DMS114 treated with DMSO at 0.1 percent for 48 hours (cell line): ENCODE measurements at regions not wholly inside any gene's neighbourhood (a gene's known extent, or its start where the extent isn't known, plus 50 kb on each side); places are given as distances from the start of the nearest gene placed in this dataset.

Source experiments
- DNase-seq: peaks from one replicate; lab custom pipeline; 2025; ENCODE audit not compliant: unreplicated experiment; lab: John Stamatoyannopoulos, UW

DNA sequence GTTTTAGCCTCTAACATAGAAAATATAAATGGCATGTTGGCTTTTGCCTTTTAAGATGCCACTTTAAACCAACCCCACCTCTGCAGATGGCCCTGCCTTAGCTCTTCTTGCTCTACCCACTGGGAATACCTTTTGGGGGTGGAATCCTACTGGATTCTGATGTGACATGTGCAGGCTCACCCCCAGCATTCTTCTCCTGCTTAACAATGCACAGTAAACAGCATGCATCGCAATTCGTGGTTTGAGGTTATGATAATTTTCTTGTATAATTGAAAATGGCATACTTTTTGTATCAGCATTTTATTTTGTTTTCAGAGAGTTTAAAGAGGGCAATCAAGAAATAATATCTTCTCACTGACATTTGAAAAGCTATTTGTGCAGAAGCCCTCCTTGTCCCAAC, 167.9 kb downstream of the AREG start:
- no peak for DNase-seq

DNA sequence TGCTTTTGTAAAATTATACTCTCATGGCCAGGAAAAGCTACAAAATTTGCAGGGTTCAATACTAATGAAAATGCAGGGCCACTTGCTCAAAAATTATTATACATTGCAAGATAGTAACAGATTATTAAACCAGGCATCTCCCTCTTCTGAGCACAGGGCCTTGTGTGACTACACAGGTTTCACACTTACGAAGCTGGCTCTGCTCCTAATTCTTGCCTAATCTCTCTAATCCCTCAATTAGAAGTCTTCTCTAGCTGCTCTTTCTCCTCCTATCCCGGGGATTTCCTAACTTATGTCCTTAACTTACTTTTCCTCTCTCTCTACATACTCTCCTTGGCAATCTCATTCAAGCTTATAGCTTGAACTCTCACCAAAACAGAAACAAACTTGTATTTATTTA, 168.3 kb downstream of the AREG start:
- DNase-seq: no peak

DNA sequence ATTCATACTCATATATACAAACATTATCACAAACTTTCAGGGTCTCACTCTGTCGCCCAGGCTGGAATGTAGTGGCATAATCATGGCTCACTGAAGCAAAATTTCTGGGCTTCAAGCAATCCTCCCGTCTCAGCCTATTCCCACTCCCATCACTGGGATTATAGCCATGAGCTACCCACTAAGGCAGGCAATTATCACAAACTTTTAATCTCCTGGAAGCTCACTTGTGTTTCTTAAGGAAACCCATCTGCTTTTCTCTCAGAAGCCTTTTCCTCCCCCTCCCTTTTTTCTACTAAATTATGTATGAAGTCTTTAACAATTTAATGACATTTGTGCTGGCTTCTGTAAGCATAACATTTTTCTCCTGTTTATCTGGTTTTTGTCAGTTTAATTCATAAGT, 170.5 kb downstream of the AREG start:
- no peak for DNase-seq

DNA sequence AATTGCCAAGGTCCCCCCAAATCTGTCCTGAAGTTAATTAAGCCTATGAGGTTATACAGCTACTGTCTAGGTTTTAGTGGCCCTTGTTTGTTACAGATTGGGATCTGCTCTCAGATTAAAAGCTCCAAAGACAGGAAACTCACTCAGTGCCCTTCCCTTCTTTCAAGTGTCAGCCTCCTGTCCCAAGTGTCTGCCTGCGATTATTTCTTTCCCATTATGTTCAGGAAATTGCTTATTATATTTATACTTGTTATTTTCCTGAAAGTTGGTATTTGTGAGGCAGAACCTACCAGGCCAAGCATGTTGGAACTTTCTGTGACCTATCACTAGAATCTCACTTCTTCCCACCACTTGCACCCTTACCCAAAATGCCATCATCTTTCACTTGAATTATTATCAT, 173.2 kb downstream of the AREG start:
- no peak for DNase-seq

- no peak for DNase-seq
These were observed 173.7 kb downstream of the AREG start for GRCh38 chr4:74618659-74619058.

DNA sequence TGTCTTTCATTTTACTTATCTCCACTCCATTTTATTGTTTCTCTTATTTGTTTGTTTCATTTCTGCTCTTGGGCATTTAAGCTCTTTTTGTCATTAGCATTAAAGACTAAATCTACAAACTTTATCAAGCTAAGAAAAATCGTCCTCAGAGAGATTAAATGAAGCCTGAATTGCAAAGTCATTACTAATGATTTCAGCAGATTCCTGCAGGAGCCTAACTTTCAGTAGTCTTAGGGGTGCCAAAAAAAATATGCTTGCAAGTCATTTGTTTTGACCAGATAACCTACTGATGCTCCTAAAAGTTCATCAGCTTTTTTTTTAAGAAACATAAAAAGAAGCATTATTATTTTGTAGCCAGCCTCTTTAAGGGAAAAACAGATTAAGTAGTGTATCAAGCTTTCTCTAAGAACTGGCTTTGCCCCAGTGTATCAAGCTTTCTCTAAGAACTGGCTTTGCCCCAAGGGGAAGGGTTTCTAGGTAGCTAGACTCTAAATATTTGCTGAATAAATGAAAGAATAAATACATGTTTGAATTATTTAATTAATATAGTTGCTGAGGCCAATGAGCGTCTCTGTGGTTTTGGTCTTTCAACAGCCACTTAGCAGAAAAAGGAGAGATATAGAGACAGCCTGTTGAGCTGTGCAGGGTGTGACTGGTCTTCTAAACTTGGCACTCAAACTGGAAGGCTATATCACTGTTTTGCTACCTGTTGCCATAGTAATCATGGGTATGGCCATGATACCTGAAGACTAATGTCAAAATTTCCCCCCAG, 174.2 kb downstream of the BTC start:
- DNase-seq: no peak

- DNase-seq: no peak
These were observed 172.7 kb downstream of the BTC start for GRCh38 chr4:74621616-74622015.

- DNase-seq: no peak
These were observed 171.3 kb downstream of the BTC start for GRCh38 chr4:74623041-74623440.

DNA sequence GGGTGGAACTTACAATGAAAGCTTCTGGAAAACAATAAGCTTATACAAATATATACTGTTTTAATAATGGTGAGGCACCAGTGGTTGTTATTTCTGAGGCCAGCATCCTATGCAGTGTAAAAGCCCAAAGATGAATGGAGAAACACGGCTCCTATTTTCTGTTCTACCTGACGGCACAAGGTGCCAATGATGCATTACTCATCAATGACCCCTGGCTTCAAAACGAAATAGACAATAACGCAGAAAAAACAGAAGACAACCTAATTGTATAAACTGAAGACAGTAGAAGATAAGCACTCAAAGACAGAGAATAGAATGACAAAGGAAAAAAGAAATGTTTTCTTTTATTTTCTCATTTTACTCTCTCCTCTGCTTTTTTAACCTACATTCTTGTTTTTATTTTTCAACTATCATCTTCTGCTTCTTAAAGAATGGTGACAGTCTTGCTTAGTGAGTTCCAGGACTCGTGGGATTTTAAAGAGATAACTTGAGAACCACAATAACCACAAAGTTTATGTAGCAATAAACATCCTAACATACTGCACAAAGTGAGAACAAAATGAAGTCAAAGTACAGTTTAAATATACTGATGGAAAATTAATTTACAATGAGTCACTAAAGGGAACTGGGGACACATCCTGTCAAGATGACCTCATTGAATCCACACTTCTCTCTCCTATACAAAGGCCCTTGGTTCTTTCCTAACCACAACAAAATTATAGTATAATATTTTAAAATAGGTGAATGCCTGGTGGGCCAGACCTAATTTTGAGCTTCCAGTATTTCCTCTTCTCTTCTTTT, 169.8 kb downstream of the BTC start:
- no peak for DNase-seq

- no peak for DNase-seq
These were observed 168.3 kb downstream of the BTC start for GRCh38 chr4:74625981-74626380.

GRCh38 chr4:74627093-74627492, 167.2 kb downstream of the BTC start:
- DNase-seq: no peak

- no peak for DNase-seq
These were observed 166.8 kb downstream of the BTC start for GRCh38 chr4:74627504-74627903.

DNA sequence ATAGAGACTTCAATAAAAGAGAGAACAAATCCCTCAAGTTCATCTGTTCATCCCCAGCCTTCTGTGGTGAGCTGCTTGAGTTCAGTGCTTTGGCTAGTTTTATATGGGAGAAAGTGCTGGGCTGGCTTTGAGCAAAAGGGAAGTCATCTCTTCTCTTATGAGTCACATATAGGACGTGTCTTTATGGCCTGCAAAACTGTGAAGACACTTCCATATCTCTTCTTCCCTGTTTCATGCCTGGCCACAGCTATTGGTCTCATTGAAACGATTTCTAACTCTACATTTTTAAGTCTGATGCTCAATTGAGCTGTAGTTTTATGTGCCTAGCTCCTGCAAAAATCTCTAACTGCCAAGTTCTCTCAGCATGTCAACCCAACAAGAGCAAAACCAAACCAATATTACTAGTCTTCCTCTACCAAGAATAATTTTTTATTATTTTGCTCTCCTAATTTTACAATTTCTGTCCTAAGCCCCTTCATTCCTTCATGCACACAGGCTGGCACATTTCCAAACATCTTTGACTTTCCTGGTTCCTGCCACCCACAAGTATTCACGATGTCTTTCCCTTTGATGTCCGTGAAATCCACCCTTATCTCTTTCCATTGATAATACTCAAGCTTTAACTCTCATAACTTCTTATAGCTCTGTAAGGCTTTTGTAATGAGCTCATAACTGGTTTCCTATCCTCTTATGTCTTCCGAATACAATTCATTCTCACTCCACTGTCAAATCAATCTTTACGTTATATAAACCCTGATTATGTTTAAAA, 165.3 kb downstream of the BTC start:
- DNase-seq: no peak

- DNase-seq: no peak
These were observed 163.8 kb downstream of the BTC start for GRCh38 chr4:74630551-74630950.

- DNase-seq: no peak
These were observed 163.0 kb downstream of the BTC start for GRCh38 chr4:74631338-74631737.

GRCh38 chr4:74631988-74632387, 162.3 kb downstream of the BTC start:
- DNase-seq: no peak

GRCh38 chr4:74632634-74633033, 161.7 kb downstream of the BTC start:
- DNase-seq: no peak

GRCh38 chr4:74635074-74635473, 159.2 kb downstream of the BTC start:
- no peak for DNase-seq

DNA sequence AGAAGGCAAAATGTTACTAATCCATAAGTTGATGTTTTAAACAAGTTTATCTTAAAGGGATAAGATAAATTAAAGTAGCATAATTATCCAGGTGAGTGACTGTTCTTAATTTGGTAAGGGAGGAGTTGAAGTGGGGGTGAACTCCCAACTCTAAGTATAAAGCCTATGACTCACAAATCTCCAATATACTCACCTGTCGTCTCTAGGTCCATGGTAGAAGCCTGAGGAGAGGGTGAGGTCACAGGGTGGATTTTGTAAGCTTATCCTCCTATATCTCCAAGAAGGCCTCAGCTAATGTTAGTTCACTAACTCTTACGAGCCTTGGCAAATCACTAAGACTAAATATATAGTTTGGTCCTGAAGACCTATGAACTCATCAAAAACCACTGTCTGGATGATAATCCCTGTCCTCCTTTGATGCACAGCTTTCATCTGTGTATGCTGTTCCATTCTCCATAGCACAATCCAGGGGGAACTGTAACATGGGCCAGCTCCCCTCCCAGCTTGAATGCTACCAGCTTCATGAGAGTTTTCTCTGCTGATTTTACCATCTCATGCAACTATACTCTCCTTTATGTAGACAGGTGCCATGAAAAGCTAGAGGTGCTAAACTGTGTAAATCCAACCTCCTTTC, 158.7 kb downstream of the BTC start:
- DNase-seq: no peak

DNA sequence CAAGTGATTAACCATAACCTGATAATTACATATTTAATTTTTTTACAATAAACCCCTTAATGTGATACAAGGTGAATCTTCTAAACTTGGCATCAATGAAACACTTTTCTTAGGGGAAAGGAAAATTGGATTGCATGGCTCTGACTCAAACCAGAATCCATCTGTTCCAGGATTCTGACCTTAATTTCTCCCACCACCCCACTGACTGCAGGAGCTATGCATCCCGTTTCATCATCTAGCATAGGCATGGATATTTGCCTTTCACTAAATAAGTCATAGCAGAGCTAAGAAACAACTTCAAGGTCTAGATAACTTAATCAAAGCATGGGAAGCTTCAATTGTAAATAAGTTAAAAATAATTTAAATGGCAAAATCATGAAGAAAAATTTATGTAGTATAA, 156.3 kb downstream of the BTC start:
- no peak for DNase-seq

DNA sequence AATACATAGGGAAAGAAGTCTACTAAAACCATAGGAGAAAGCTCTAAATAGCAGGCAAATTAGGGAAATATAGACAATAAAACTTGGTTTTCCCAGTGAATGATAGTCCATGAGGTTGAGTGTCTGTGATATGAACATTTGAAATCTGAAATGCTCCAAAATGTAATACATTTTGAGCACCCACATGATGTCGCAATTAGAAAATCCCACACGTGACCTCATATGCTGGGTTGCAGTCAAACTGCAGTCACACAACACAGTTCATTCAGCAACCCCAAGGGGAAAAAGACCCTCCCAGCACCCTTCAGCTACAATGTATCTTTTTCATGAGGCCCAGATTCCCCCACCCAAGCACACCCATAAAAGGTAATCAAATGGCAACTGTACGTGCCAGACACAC, 155.6 kb downstream of the BTC start:
- DNase-seq: no peak
